Colonic mucosa (tissue), 4 donors: ENCODE measurements at regions not wholly inside any gene's neighbourhood (a gene's known extent, or its start where the extent isn't known, plus 50 kb on each side); places are given as distances from the start of the nearest gene placed in this dataset.

Experiments used
- DNase-seq: peaks from one replicate; pipeline ENCODE4 v3.0.0-alpha.2; 2020
- H3K27ac ChIP-seq: fragments of 200-600 bp; one replicate; pipeline ENCODE4 v1.8.0; 2021
- H3K27me3 ChIP-seq: fragments of 200-600 bp; one replicate; pipeline ENCODE4 v1.8.0; 2021
- H3K36me3 ChIP-seq: fragments of 200-600 bp; one replicate; pipeline ENCODE4 v1.8.0; 2021
- H3K4me1 ChIP-seq: fragments of 200-600 bp; one replicate; pipeline ENCODE4 v1.8.0; 2021; ENCODE audit warnings: mild to moderate bottlenecking
- H3K4me3 ChIP-seq: fragments of 200-600 bp; one replicate; pipeline ENCODE4 v1.8.0; 2021
- H3K9ac ChIP-seq, 2 donors: one replicate each; pipeline ENCODE4 v1.7.0; 2013; ENCODE audit warnings: control low read depth in 2 of 2, low read depth in 2 of 2, low read length in 2 of 2
- H3K9me3 ChIP-seq: fragments of 200-600 bp; one replicate; pipeline ENCODE4 v1.8.0; 2021
- intact Hi-C: fragments of 100-400 bp; cut with DNase I; formaldehyde crosslinking; loops from one replicate; pipeline ENCODE4 v1.14.1; 2022
- TF ChIP-seq, protein P1 (sequence below): fragments of 200-600 bp; IDR thresholded peaks from one replicate; pipeline ENCODE4 v1.8.0; 2022; ENCODE audit warnings: antibody characterized with exemption, mild to moderate bottlenecking
- donor health status: healthy.
- donor health status: DM: no; HTN: no; CAD: no.
- donor health status: DM: no; HTN: no; CAD: no.

DNA sequence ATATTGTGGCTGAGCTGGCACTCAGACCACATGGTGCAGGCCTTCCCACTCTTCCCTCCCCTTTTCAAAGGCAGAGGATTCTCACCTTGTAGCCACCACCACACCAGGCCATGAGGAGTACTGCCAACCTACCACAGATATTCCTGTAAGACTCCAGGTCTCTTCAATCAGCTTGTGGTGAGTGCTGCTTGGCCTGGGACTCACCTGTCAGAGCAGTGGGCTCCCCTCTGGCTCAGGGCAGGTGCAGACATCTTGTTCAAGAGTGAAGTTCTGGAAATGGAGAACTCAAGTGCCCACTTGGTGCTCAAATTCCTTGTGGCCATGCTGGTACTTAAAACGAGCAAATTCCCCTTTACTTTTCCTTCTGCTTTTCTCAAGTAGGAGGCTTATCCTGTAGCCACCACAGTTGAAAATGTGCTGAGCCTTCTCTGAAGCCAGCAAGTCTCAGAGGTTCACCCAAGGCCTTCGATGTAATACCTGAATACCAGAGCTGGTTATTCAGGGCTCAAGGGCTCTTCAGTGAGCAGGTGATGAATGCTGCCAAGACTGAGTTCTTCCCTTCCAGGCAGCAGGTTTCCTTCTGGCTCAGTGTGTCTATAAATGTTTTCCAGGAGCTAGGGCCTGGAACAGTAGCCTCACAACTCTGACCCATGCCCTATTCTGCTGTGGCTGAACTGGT is 212.9 kb downstream of the TEX13C start:
- intact Hi-C loops: no loop called here

DNA sequence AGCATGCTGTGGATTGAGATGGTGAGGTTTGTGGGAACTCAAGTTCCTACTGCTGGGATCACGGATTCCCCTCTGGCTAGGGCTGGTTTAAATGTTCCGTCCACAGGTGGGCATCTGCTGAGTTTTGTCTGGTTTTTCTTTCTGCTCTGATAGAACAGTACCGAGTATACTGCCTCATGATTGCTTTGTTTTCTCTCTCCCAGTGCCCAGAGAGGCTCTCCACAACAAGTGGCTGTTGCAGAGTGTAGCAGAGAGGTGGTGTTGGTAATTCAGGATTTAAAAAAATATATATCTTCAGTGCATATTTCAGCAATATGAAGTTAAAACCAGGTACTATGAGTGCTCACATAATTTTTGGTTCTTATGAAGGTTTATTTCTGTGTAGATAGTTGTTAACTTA is 213.7 kb downstream of the TEX13C start:
- intact Hi-C loops: no loop called here
- no peaks in the 10 kb centered on the region for H3K4me1 ChIP-seq

More for the DNA sequence above, 212.9 kb downstream of the TEX13C start:
- DNase-seq: no peak
- H3K36me3 ChIP-seq: no peaks in the 10 kb centered on the region
- no peaks in the 10 kb centered on the region for H3K4me1 ChIP-seq
- no peak overlapping the region for H3K4me3 ChIP-seq
- TF ChIP-seq, protein P1, sequence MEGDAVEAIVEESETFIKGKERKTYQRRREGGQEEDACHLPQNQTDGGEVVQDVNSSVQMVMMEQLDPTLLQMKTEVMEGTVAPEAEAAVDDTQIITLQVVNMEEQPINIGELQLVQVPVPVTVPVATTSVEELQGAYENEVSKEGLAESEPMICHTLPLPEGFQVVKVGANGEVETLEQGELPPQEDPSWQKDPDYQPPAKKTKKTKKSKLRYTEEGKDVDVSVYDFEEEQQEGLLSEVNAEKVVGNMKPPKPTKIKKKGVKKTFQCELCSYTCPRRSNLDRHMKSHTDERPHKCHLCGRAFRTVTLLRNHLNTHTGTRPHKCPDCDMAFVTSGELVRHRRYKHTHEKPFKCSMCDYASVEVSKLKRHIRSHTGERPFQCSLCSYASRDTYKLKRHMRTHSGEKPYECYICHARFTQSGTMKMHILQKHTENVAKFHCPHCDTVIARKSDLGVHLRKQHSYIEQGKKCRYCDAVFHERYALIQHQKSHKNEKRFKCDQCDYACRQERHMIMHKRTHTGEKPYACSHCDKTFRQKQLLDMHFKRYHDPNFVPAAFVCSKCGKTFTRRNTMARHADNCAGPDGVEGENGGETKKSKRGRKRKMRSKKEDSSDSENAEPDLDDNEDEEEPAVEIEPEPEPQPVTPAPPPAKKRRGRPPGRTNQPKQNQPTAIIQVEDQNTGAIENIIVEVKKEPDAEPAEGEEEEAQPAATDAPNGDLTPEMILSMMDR: no peak
- no peaks in the 10 kb centered on the region for H3K27me3 ChIP-seq
- H3K9me3 ChIP-seq: no peaks in the 10 kb centered on the region
- H3K9ac ChIP-seq: no peak overlapping the region
- H3K27ac ChIP-seq: no peak overlapping the region

DNA sequence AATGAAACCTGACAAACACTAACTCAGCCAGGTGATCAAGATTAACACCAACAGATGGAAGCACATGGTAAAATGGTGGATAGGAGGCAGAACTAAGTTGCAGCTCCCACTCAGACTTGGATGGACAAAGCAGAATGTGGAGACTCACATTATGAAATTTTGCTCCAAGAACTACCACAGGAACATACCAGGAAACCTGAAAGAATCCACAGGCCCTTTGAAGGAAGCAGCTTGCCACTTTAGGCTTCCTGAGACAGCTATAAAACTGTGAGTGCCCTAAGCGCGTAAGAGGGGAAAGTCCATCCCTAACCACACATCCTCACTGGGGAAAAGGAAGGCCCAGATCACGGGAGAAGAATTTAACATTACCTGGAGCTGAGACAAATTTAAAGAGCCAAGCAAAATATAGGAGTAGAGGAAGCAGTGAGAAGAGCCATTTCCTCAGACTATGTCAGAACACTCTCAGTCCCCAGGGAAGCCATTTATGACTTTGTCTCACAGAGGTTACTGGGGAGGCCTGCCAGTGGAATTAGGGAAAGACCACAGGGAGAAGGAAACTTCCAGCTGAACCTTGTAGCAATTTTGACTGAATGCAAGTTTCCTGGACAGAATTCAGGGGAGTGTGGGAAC is 224.5 kb downstream of the TEX13C start:
- Histone ChIP-seq H3K36me3 (no peaks in the 10 kb centered on the region), H3K27ac (no peak overlapping the region), H3K4me1 (no peaks in the 10 kb centered on the region), H3K4me3 (no peak overlapping the region), H3K27me3 (no peaks in the 10 kb centered on the region), H3K9ac (no peak overlapping the region), H3K9me3 (no peaks in the 10 kb centered on the region)
- TF ChIP-seq, protein P1: no peak
- intact Hi-C loops: no loop called here
- DNase-seq: no peak

More for the DNA sequence above, 213.7 kb downstream of the TEX13C start:
- DNase-seq: no peak
- Histone ChIP-seq H3K9me3 (no peaks in the 10 kb centered on the region), H3K36me3 (no peaks in the 10 kb centered on the region), H3K27ac (no peak overlapping the region), H3K9ac (no peak overlapping the region), H3K27me3 (no peaks in the 10 kb centered on the region), H3K4me3 (no peak overlapping the region)
- TF ChIP-seq, protein P1: no peak

DNA sequence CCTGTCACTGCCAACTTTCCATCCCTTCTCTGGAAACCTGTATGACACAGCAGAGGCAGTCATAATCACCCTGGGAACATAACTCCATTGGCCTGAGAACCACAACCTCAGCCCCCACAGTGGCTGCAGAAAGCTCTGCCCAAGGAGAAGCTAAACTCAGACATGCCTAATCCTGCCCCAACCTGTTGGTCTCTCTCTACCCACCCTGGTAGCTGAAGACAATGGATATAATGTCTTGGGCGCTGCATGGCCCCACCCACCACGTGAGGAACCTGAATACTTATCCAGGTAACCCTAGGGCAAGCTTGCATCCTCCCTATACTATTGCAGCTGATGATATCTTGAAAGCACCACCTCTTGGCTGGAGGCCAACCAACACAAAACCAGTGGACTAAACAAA is 225.2 kb downstream of the TEX13C start:
- no peak overlapping the region for H3K27ac ChIP-seq
- no peaks in the 10 kb centered on the region for H3K27me3 ChIP-seq
- H3K36me3 ChIP-seq: no peaks in the 10 kb centered on the region
- no peak overlapping the region for H3K4me3 ChIP-seq
- H3K4me1 ChIP-seq: no peaks in the 10 kb centered on the region
- H3K9me3 ChIP-seq: no peaks in the 10 kb centered on the region
- intact Hi-C loops: no loop called here
- TF ChIP-seq, protein P1: no peak
- no peak for DNase-seq
- H3K9ac ChIP-seq: no peak overlapping the region

DNA sequence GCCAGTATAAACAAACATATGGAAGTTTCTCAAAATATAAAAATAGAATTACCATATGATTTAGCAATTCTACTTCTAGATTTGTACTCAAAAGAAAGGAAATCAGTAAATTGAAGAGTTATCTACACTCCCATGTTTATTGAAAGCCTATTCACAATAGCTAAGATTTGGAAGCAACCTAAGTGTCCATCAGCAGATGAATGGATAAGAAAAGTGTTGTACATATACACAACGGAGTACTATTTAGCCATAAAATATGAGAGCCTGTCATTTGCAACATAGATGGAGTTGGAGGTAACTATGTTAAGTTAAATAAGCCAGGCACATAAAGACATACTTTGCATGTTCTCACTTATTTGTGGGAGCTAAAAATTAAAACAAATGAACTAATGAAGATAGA is 257.8 kb downstream of the TEX13C start:
- H3K4me3 ChIP-seq: no peak overlapping the region
- no peaks in the 10 kb centered on the region for H3K27me3 ChIP-seq
- no peaks in the 10 kb centered on the region for H3K9me3 ChIP-seq
- no peak for DNase-seq
- TF ChIP-seq, protein P1: no peak
- no peaks in the 10 kb centered on the region for H3K36me3 ChIP-seq
- no peaks in the 10 kb centered on the region for H3K4me1 ChIP-seq
- intact Hi-C loops: no loop called here
- H3K27ac ChIP-seq: no peak overlapping the region
- no peak overlapping the region for H3K9ac ChIP-seq
